VCaP (cell line): ENCODE measurements at regions not wholly inside any gene's neighbourhood (a gene's known extent, or its start where the extent isn't known, plus 50 kb on each side); places are given as distances from the start of the nearest gene placed in this dataset.

Experiments
- H3K27ac ChIP-seq: fragments of 450-650 bp; 2 replicates; pipeline ENCODE4 v1.5.1; 2017
- TF ChIP-seq, protein P1 (sequence below): fragments of 450-650 bp; conservative IDR thresholded peaks from 2 replicates; pipeline ENCODE4 v1.5.1; 2017; ENCODE audit warnings: mild to moderate bottlenecking, moderate library complexity

DNA sequence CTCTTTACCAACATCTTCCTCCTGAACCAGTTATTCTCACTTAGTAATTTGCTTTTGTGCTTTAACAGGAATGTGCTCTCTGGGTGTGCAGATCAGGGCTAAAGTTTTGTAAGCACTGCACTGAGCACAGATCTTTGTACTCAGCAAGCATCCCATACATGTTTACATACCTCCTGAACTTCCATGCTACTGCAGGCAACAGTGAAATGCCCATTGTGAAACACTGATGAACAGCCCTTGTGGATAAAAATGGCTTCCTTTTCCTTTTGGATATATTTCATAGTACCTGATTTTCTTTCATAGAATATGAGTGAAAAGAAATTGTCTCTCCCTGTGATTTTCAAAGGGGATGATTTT lies 855.9 kb downstream of the MCTP2 start:
- TF ChIP-seq, protein P1, sequence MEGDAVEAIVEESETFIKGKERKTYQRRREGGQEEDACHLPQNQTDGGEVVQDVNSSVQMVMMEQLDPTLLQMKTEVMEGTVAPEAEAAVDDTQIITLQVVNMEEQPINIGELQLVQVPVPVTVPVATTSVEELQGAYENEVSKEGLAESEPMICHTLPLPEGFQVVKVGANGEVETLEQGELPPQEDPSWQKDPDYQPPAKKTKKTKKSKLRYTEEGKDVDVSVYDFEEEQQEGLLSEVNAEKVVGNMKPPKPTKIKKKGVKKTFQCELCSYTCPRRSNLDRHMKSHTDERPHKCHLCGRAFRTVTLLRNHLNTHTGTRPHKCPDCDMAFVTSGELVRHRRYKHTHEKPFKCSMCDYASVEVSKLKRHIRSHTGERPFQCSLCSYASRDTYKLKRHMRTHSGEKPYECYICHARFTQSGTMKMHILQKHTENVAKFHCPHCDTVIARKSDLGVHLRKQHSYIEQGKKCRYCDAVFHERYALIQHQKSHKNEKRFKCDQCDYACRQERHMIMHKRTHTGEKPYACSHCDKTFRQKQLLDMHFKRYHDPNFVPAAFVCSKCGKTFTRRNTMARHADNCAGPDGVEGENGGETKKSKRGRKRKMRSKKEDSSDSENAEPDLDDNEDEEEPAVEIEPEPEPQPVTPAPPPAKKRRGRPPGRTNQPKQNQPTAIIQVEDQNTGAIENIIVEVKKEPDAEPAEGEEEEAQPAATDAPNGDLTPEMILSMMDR: no peak
- no peak overlapping the region for H3K27ac ChIP-seq

DNA sequence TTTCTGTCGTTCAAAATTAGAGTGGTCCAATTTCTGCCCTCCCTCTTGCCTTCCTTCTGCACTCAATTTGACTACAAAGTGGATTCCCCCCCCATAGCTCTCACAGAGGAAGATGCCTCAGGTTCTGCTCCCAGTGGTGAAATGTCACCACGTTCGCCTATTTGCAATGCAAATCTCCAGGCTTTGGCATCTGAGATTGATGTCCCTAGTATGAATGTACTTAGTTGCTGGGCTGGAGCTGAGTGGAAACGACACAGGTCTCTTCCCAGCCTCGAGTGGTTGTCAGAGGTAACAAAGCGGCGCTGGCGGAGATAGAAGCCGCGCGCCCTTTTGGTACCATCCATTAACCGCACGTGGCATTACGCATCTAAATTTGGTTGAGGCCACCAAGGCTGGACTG lies 860.1 kb downstream of the MCTP2 start:
- H3K27ac ChIP-seq: no peak overlapping the region
- TF ChIP-seq, protein P1: no peak

DNA sequence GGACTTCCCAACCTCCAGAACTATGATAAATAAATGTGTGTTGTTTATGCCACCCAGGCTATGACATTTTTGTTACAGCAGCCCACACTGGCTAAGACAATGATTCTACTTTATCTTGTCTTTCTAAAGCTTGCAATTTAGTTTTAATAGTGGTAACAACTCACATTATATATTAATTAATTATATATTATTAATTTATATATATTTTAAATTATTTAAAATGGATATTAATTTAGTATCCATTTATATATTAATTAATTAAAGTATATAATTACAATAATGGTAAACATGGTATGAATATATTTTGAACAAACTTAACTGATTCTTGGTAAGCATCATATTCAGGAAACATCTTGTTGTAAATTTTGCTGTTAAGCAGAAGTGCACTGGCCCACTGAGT lies 863.9 kb downstream of the MCTP2 start:
- TF ChIP-seq, protein P1: no peak
- H3K27ac ChIP-seq: no peak overlapping the region

DNA sequence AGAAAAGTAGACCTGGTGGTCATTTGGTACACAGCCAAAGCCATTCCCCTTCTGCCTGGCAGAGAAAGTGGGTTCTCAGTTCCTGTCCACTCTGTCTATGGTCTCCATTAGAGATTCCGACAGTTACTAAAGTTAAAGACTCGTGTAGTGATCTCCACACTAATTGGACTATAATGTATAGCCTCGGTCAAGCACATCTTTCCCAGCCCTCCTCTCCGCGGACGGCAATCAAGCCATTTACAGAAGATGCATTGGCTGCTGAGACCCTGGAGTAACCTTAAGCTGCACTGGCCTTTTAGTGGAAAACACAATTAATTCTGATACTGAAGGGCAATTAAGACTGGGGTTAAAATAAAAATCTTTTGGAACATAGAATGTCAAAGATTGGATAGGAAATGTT lies 865.3 kb downstream of the MCTP2 start:
- H3K27ac ChIP-seq: no peak overlapping the region
- TF ChIP-seq, protein P1: no peak

DNA sequence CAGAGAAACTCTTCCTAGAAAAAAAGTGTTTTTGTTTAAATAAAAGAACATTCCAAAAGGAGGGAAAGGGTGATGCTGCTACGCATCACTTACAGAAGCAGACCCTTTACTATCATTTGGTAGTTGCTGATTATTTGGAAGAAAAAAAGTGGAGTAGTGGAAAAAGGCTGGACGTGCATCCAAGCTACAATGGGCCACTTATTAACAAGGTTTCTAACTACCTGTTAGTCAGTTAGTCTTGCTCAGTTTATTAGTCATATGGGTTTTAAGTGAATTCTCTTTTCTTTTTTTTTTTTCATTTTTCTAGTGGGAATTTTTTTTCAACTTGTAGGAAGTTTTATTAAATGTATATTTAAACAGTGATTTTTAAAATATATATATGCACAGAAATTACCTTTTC lies 866.0 kb downstream of the MCTP2 start:
- H3K27ac ChIP-seq: no peak overlapping the region
- TF ChIP-seq, protein P1: no peak

DNA sequence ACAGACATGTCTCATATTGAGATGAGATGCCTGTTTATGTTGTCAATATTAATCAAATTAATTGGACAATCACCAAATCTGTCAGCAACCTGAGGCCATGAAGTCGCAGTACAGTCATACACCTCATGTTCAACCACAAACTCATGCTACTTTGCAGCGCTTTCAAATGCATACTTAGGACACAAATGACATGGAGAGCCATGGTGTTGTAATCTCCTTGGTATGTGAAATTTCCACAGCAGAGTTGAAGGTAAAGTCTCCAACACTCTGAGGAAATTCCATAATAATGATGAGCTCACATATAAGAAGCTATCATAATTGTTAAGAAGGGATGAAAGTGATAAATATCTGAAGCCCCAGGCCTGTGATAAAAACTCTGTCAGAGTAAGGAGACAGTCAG lies 873.9 kb downstream of the MCTP2 start:
- TF ChIP-seq, protein P1: no peak
- no peak overlapping the region for H3K27ac ChIP-seq

DNA sequence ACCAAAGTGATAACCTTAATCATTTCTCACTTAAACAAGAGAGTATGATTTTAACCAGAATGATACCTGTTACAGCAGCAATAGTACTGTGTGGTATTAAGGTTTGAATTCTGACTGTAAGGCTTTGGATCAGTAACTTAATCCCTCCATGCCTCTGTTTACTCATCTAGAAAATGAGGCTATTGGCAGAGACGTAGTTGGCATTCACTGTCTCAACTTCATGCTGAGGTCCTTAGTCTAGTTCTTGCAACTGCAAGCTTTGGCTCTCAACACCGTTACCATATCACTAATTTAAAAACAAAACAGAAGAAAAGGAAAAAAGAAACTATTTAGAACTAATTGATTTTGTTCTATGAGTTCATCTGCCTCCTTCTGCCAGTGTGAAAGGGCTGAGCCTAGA lies 875.4 kb downstream of the MCTP2 start:
- TF ChIP-seq, protein P1: no peak
- H3K27ac ChIP-seq: no peak overlapping the region

DNA sequence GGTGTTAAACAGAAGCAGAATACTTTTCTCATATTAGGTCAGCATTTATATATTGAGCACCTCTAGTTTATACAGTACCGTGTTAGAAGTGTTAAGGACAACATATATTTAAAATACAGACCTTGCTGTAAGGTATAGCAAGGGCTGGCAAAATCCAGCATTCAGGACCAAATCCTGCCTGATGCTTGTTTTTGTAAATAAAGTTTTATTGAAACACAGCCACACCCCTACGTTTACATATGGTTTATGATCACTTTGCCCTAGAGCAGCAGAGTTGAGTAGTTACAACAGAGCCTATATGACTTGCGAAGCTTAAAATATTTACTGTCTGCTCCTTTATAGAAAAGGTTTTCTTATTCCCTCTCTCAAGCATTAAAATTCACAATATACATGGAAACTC lies 877.3 kb downstream of the MCTP2 start:
- H3K27ac ChIP-seq: no peak overlapping the region
- TF ChIP-seq, protein P1: no peak
